Fibroblast of skin of back (primary cell): ENCODE measurements at regions not wholly inside any gene's neighbourhood (a gene's known extent, or its start where the extent isn't known, plus 50 kb on each side); places are given as distances from the start of the nearest gene placed in this dataset.

ENCODE experiments used
- DNase-seq: peaks from one replicate; pipeline ENCODE4 v3.0.0-alpha.2; 2013

GRCh38 chr12:91333966-91334365 is 151.3 kb upstream of the DCN start:
- no peak for DNase-seq

DNA sequence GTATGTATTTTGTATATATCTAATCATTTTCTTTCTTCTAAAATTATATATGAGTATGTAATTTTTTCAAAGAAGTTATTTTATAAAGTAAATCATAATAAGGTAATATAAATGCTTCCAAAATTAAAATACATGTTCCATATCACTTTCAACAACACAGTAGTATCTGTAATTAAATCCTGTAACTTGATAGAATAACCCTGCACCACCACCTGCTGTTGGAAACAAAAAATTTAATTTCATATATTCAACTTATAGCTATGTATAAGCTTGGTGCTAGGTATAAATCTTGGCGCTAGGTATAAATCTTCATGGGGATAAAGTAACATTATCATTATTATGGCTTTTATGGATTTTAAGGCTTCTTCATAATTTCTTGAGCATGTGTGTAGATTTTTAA is 149.7 kb upstream of the DCN start:
- no peak for DNase-seq

DNA sequence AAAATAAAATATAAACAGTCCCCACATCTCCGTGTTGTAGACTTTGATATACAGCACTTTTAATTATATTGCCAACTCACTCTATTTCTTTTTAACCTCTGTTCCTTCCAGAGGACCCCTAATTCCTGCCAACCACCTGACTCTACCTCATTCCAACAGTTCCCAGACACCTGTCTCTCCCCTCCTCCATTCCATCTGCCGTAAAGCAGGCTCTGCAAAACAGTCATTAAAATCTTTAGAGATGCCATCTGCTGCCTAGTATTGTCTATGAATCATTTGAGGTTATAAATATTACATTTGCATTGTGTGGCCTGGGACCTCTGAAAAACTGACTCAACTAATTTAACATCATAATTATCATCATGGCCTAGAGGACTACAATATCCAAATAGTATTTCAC is 148.8 kb upstream of the DCN start:
- DNase-seq: no peak

DNA sequence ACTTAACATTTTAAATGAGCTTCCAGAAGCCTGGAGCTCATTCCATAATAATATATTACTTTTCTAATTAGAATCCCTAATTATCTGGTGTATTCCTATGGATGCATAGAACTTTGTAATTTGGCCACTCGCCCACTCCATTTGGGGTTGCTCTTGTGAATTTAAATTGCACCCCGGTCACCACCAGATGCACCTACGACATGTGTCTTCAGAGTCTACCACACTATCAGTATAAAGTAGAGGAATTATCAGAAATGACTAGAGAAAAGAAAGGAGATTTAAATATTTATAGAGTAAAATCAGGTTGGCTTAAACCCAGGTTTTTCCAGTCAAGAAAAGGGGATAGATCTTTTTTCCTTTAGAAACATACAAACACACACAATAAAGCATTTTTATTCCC is 145.8 kb upstream of the DCN start:
- no peak for DNase-seq

DNA sequence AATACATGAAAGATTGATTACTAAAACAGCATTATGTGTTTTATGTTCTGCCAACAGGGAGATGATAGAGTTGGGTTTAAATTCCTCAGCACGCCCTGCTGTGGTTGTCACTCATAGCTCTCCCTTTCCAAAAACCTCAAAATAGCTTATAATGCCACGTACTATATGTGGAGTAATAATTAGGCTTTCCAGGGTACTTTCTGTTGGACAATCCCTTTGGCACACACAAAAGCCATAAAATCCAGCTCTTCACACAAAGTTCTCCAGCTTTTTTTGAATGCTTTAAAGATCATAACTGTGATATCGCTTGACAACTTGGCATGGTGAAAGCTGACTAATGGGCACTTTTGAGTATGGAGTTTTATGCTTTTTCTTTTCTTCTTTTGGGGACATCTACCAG is 145.3 kb upstream of the DCN start:
- peak; percentile 56 for DNase-seq

DNA sequence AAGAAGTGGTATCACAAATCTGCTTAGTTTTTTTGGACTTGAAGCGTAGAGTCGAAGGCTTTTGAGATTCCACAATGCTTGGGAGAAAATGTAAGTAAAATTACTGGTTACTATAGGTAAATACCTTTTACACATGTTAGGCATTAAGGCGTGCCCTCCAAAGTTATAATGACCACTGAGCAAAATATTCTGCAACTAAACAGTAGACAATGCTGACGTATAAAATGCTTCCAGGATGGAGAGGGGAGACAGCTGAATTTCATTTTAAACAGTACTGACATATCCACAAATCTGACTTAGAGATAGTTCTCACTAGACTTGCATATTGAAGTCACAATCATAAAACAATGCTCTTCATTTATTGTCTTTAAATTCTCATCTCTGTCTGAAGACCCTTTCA is 144.5 kb upstream of the DCN start:
- peak; percentile 67 for DNase-seq

GRCh38 chr12:91326058-91327027 is 143.7 kb upstream of the DCN start:
- peak; percentile 71 for DNase-seq

GRCh38 chr12:91320999-91321398 is 138.4 kb upstream of the DCN start:
- DNase-seq: no peak

- no peak for DNase-seq
Measured at GRCh38 chr12:91319071-91319760, 136.6 kb upstream of the DCN start.

DNA sequence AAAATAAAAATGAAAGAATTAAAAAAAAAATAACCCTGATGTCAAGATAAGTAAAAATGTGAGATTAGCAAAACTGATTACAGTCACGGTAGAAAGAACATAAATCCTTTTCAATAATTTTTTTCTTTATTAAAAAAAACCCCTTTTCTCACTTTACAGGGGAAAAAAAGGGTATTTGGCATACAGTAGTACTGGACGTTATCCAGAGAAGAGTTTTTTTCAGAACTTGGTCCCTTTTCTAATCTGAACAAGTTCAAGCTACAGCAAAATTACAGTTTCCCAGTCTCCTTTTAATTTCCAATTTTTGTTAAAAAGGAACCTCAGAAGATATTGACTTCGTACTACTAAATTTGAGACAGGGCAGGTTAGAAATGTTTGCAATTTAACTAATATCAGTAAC is 134.7 kb upstream of the DCN start:
- DNase-seq: no peak

DNA sequence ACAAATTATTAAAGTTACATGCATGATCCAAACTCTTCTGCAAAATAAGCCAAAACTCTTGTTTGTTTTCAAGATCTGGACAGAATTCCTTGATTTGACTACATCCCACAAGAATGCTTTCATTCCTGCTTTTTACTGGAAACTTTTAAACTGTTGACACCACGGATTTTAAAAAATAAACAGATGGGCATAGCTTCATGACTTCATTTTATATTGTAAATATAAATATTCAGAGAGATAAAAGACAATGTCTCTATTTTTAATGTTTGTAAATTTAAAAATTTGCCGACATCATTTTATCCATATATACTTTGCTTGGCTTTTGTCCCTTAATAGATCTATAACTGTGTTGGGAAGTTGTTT is 134.3 kb upstream of the DCN start:
- DNase-seq: peak; percentile 49

- DNase-seq: no peak
Measured at GRCh38 chr12:91316161-91316906, 133.7 kb upstream of the DCN start.

DNA sequence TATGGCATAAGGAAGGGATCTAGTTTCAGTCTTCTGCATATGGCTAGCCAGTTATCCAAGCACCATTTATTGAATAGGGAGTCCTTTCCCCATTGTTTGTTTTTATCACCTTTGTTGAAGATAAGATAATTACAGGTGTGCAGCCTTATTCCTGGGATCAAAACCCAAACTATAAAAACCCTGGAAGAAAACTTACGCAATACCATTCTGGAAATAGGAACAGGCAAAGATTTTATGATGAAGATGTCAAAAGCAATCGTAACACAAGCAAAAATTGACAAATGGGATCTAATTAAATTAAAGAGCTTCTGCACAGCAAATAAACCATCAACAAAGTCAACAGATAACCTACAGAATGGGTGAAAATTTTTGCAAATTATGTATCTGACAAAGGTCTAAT is 128.5 kb upstream of the DCN start:
- DNase-seq: no peak

DNA sequence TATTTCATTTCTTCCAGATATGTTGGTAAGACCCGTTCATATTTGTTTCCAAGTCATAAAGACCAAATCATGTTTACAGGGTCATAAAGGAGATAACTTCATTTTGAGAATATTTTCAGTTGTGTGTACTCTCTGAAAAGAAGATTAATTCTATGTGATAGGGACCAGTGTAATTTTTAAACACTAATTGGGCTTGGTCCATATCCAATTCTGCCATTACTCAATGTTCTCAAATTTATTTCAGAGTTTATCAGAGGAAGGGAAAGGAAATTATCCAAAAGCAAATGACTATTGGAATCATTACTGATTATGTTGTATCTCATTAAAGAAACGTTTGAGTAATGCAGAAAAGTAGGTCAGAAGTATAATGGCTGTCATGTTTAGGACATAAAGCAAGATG is 126.8 kb upstream of the DCN start:
- DNase-seq: no peak

GRCh38 chr12:91307957-91308670 is 125.5 kb upstream of the DCN start:
- DNase-seq: no peak

DNA sequence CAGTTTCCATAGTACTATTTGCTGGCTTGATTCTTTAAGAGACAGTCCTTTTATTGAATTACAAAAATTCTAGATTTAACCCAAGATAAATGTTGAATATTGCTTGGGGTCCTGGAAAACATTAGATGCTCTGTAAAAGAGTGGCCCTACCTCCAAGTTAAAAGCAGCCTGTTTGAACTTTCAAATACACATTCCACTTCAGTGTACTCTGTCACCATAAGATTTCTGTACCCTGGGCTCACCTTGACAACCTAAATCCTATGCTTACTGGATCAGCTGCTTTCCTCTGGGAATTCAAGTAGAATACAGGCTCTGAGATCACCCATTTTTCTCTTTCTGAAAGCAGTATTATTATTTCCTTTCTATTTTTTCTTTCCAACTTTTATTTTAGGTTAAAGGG is 107.7 kb upstream of the DCN start:
- no peak for DNase-seq

DNA sequence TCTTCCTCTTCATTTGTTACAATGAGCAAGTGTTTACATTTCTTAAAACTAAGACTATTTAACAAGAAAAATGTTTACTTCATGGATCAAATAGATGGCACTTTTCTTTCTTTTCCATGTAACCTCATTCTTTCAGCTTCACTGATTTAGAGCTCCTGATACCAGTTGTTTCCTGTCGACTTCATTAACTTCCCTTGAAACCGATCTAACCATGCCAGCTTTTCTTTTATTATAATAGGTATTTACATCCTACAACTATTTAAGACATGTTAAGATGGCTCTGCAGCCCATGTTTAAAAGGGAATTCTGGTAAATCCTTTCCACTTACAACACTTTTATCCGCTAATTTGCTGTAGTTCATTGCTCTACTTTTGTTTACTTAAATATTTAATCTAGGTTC is 107.3 kb upstream of the DCN start:
- DNase-seq: no peak

DNA sequence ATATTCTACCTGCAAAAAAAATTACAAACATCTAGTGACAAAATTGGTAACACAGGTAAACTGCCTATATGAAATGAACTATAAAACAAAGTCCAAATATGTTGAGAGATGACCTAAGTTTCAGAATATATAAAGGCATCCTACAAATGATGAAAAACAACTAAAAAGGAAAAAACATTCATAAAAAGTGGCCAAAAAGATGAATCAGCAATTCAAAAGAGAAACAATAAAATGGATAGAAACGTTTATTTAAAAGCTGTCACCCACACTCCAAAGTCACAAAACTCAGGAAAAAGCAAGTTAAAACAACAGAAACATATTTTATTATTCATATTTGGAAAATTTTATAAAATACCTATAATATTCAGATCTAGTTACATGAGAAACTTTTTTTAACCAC is 106.5 kb upstream of the DCN start:
- DNase-seq: no peak

GRCh38 chr12:91287753-91288152 is 105.1 kb upstream of the DCN start:
- no peak for DNase-seq

DNA sequence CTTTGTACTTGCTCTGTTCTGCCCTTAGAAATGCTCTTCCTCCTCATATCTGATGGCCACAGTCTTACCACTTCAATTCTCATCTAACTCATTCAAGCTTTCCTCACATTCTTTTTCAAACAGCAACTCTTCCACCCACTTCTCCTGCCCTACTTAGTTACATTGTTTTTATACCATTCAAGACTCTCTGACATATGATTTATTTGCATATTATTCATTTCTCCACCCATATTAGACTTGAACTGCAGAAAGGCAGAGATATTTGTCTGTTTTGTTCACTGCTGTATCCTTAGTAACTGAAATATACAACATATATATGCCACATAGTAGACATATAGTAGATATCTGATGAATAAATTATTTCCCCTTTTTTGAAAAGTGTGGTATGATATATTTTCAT is 95.5 kb upstream of the DCN start:
- no peak for DNase-seq

- DNase-seq: peak; percentile 35
Measured at GRCh38 chr12:91276509-91276908, 93.9 kb upstream of the DCN start.

DNA sequence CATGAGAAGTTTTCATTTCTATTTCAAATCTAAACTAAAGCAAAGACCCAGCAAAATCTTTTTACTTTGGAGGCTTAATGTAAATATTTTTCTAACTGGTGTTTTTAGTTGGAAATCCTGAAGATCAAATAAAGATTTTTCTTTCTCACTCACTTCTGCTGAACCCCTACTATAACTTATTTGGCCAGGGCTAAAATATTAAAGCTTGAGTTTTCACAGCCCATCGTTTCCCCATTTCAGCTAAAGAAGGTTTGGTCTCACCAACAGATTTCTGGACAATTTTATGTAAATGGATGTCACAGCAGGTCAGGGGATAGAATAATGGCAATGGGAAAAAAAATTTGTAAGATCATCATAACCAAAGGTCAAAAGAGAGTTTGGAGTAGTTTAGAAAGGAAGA is 92.7 kb upstream of the DCN start:
- DNase-seq: no peak

GRCh38 chr12:91274916-91275315 is 92.3 kb upstream of the DCN start:
- DNase-seq: peak; percentile 42
